Upper lobe of left lung (tissue), 6 donors: ENCODE measurements at regions not wholly inside any gene's neighbourhood (a gene's known extent, or its start where the extent isn't known, plus 50 kb on each side); places are given as distances from the start of the nearest gene placed in this dataset.

Experiments used
- ATAC-seq, 2 donors: fragments of 200-7000 bp; cut with Tn5 transposase; one replicate each; pipeline ENCODE4 v1.9.1; 2022; ENCODE audit warnings: mild to moderate bottlenecking in 2 of 2, moderate library complexity in 2 of 2; ENCODE audit not compliant: low FRiP score in 2 of 2
- DNase-seq, 2 donors: peaks; one replicate each; pipeline ENCODE4 v3.0.0-alpha.2; 2019 to 2020
- H3K27ac ChIP-seq, 4 donors: fragments of 200-600 bp; sonication (generic); one replicate each; pipeline ENCODE4 v1.5.1; 2016 to 2019
- H3K27me3 ChIP-seq, 4 donors: fragments of 200-600 bp; sonication (generic); one replicate each; pipeline ENCODE4 v1.5.1; 2017 to 2019
- H3K36me3 ChIP-seq, 4 donors: fragments of 200-600 bp; sonication (generic); one replicate each; pipeline ENCODE4 v1.5.1; 2016 to 2019
- H3K4me1 ChIP-seq, 4 donors: fragments of 200-600 bp; sonication (generic); one replicate each; pipeline ENCODE4 v1.5.1; 2018 to 2019
- H3K4me3 ChIP-seq, 4 donors: fragments of 200-600 bp; sonication (generic); one replicate each; pipeline ENCODE4 v1.5.1; 2017 to 2019; ENCODE audit warnings: mild to moderate bottlenecking in 2 of 4, moderate library complexity in 1 of 4
- H3K9me3 ChIP-seq, 4 donors: fragments of 200-600 bp; sonication (generic); one replicate each; pipeline ENCODE4 v1.5.1; 2018 to 2019
- CTCF ChIP-seq, 6 experiments: fragments of 450-650 bp in 4 of 6; fragments of 200-600 bp in 2 of 6; sonication (generic) in 2 of 6; IDR thresholded peaks; one replicate each; pipeline ENCODE4 v1.5.1; 2016 to 2019; ENCODE audit warnings: antibody characterized with exemption in 6 of 6
- EP300 ChIP-seq, 4 donors: sonication (generic); formaldehyde crosslinking; IDR thresholded peaks; one replicate each; pipeline ENCODE4 v1.5.1; 2017; ENCODE audit warnings: antibody characterized with exemption in 4 of 4, control low read depth in 2 of 4
- POLR2A ChIP-seq, 4 donors: fragments of 450-650 bp; IDR thresholded peaks; one replicate each; pipeline ENCODE4 v1.5.1; 2016 to 2017; ENCODE audit warnings: antibody characterized with exemption in 4 of 4, mild to moderate bottlenecking in 2 of 4
- POLR2AphosphoS5 ChIP-seq, 2 donors: sonication (generic); formaldehyde crosslinking; IDR thresholded peaks; one replicate each; pipeline ENCODE4 v1.5.1; 2017; ENCODE audit warnings: antibody characterized with exemption in 2 of 2
- WGBS, 2 donors: methylation state at CpG; one replicate each; pipeline ENCODE4 v1.1.5; 2017 to 2018; 5-methylcytosine and 5-hydroxymethylcytosine counted together
- donor health status: DM: no; HTN: no; CAD: no; lungs with moderate emphysema.
- donor health status: DM: no; HTN: yes; CAD: no; lungs with severe emphysema.

DNA sequence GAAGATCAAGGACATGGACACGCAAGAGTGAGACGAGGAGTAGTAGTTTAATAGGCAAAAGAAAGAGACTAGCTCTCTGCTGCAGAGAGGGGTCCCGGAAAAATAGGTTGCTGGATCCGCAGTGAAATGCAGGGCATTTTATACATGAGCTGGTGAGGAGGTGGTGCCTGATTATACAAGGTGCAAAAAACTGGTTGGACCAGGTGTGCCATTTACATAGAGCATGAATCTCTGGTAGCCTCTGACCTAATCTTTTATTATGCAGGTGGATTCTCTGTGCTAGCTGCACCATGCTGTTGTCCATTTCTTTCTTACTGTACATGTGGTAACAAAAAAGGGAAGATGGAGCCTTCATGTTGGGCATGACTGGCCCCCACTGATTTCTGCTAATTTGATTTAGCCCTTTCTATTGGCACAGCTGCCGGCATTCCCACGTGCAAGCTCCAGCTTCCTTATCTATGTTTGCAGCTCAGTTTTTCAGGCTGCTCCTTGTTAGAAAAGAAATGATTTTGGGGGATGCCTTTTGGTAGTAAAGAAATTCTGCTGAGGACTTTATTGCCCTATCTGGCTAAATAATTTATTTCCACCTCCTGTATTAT, 548.1 kb downstream of the BRINP3 start:
- Histone ChIP-seq H3K36me3 (no peaks in the 10 kb centered on the region), H3K4me1 (no peaks in the 10 kb centered on the region), H3K27ac (no peak overlapping the region), H3K27me3 (no peaks in the 10 kb centered on the region), H3K4me3 (no peak overlapping the region), H3K9me3 (peaks cover 0 to 5% (median 2%) of the 10 kb centered on the region in 4 donors)
- 80% methylated on average over 6 of the region's 6 CpGs for WGBS, 2 donors
- DNase-seq, result no peak
- no peak for TF ChIP-seq CTCF (IDR thresholded peaks at IDR 0.05)
- TF ChIP-seq POLR2A (IDR thresholded peaks at IDR 0.05), result no peak
- TF ChIP-seq POLR2AphosphoS5 (IDR thresholded peaks at IDR 0.05), result no peak
- no peak for TF ChIP-seq EP300 (IDR thresholded peaks at IDR 0.05)
- ATAC-seq, result no peak

- Histone ChIP-seq H3K27me3 (no peaks in the 10 kb centered on the region), H3K9me3 (no peaks in the 10 kb centered on the region), H3K4me1 (no peaks in the 10 kb centered on the region), H3K27ac (no peak overlapping the region), H3K4me3 (no peak overlapping the region), H3K36me3 (no peaks in the 10 kb centered on the region)
- 80 to 85% methylated on average over 2 of the region's 2 CpGs for WGBS, 2 donors
- DNase-seq (no peak), ATAC-seq (no peak)
- TF ChIP-seq EP300 (IDR thresholded peaks at IDR 0.05) (no peak), POLR2A (IDR thresholded peaks at IDR 0.05) (no peak), CTCF (IDR thresholded peaks at IDR 0.05) (no peak), POLR2AphosphoS5 (IDR thresholded peaks at IDR 0.05) (no peak)
These were observed 540.8 kb downstream of the BRINP3 start for GRCh38 chr1:189936861-189937260.

- Histone ChIP-seq H3K4me1 (no peaks in the 10 kb centered on the region), H3K4me3 (no peak overlapping the region), H3K36me3 (no peaks in the 10 kb centered on the region), H3K27me3 (no peaks in the 10 kb centered on the region), H3K27ac (no peak overlapping the region), H3K9me3 (no peaks in the 10 kb centered on the region)
- 33% methylated on average over 1 of the region's 1 CpG for WGBS, 2 donors
- no peak for ATAC-seq
- TF ChIP-seq EP300 (IDR thresholded peaks at IDR 0.05), result no peak
- DNase-seq, result no peak
These were observed 537.7 kb downstream of the BRINP3 start for GRCh38 chr1:189939967-189940366.

DNA sequence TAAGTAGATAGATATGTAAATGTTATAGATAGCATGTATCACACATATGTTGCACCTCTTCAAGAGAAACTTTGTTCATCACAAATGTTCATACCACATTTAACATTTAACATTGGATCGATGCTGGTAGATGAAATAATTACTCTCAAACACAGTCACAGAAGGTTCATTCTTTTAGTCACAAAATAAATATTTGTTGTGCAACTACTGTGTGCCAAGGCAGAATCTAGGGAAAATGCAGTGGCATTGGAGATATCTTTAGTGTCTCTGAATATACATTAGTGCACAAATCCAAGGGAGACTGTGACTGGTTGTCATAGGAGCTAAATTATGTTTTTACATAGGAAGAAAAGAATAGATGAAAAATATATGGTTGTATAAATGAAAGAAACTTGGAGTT, 535.7 kb downstream of the BRINP3 start:
- Histone ChIP-seq H3K36me3 (no peaks in the 10 kb centered on the region), H3K27ac (no peak overlapping the region), H3K4me3 (no peak overlapping the region), H3K27me3 (no peaks in the 10 kb centered on the region), H3K9me3 (no peaks in the 10 kb centered on the region), H3K4me1 (no peaks in the 10 kb centered on the region)
- 73 to 75% methylated on average over 1 of the region's 1 CpG for WGBS, 2 donors
- no peak for ATAC-seq
- no peak for TF ChIP-seq POLR2AphosphoS5 (IDR thresholded peaks at IDR 0.05)
- TF ChIP-seq POLR2A (IDR thresholded peaks at IDR 0.05), result no peak
- no peak for TF ChIP-seq CTCF (IDR thresholded peaks at IDR 0.05)
- TF ChIP-seq EP300 (IDR thresholded peaks at IDR 0.05), result no peak
- DNase-seq, result no peak

- TF ChIP-seq POLR2AphosphoS5 (IDR thresholded peaks at IDR 0.05), result no peak
- no peaks in the 10 kb centered on the region for H3K36me3 ChIP-seq
- ATAC-seq (no peak), DNase-seq (no peak)
- H3K4me1 ChIP-seq, result no peaks in the 10 kb centered on the region
- no peak overlapping the region for H3K27ac ChIP-seq
- H3K4me3 ChIP-seq, result no peak overlapping the region
- no peaks in the 10 kb centered on the region for H3K9me3 ChIP-seq
- WGBS, 2 donors, result 79 to 85% methylated on average over 1 of the region's 1 CpG
- no peaks in the 10 kb centered on the region for H3K27me3 ChIP-seq
These were observed 518.9 kb downstream of the BRINP3 start for GRCh38 chr1:189958756-189959155.

GRCh38 chr1:189960769-189961168, 516.9 kb downstream of the BRINP3 start:
- Histone ChIP-seq H3K4me1 (no peaks in the 10 kb centered on the region), H3K36me3 (no peaks in the 10 kb centered on the region), H3K9me3 (no peaks in the 10 kb centered on the region), H3K27me3 (no peaks in the 10 kb centered on the region), H3K27ac (no peak overlapping the region), H3K4me3 (no peak overlapping the region)
- DNase-seq, result no peak
- 50% methylated on average over 1 of the region's 1 CpG; no CpG with 5 or more reads in 1 of the 2 donors for WGBS, 2 donors
- TF ChIP-seq POLR2AphosphoS5 (IDR thresholded peaks at IDR 0.05), result no peak
- TF ChIP-seq EP300 (IDR thresholded peaks at IDR 0.05), result no peak
- no peak for TF ChIP-seq CTCF (IDR thresholded peaks at IDR 0.05)
- no peak for TF ChIP-seq POLR2A (IDR thresholded peaks at IDR 0.05)
- ATAC-seq, result no peak
